ENCODE measurements at regions not wholly inside any gene's neighbourhood (a gene's known extent, or its start where the extent isn't known, plus 50 kb on each side); places are given as distances from the start of the nearest gene placed in this dataset.

DNA sequence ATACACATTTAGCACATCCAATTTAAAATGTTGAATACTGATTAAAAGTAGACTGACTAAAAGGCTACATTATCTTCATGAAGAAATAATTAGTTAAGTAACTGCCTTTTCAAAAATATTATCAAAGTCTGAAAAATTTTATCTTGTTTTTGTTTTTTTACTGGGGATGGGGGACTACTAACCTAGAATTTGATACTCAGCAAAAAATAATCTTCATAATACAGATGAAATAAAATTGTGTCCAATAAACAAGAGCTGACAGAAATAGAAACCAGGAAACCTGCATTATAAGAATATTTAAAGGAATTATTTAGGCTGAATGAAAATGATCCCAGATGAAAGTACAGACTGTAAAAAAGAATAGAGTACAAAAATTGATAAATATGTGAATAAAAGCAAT, 200.7 kb upstream of the RGPD4 start:
- POLR2A ChIA-PET (ENCODE audit: low non-redundant PET): no interaction called here
- intact Hi-C loops (cut with micrococcal nuclease; ENCODE audit: unreplicated experiment): no loop called here
- H3K4me3 ChIP-seq (ENCODE audit: low read depth, low read length, poor library complexity, severe bottlenecking): no peak overlapping the region
- CTCF ChIA-PET: no interaction called here
- no peaks in the 10 kb centered on the region for H3K4me1 ChIP-seq (ENCODE audit: insufficient read depth, low read length, poor library complexity, severe bottlenecking)
- no peaks in the 10 kb centered on the region for H3K36me3 ChIP-seq (ENCODE audit: insufficient read depth, low read length, poor library complexity, severe bottlenecking)
- TF ChIP-seq, protein P1, sequence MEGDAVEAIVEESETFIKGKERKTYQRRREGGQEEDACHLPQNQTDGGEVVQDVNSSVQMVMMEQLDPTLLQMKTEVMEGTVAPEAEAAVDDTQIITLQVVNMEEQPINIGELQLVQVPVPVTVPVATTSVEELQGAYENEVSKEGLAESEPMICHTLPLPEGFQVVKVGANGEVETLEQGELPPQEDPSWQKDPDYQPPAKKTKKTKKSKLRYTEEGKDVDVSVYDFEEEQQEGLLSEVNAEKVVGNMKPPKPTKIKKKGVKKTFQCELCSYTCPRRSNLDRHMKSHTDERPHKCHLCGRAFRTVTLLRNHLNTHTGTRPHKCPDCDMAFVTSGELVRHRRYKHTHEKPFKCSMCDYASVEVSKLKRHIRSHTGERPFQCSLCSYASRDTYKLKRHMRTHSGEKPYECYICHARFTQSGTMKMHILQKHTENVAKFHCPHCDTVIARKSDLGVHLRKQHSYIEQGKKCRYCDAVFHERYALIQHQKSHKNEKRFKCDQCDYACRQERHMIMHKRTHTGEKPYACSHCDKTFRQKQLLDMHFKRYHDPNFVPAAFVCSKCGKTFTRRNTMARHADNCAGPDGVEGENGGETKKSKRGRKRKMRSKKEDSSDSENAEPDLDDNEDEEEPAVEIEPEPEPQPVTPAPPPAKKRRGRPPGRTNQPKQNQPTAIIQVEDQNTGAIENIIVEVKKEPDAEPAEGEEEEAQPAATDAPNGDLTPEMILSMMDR (conservative IDR thresholded peaks at IDR 0.05; ENCODE audit: low read depth, low read length): no peak
- no peak for TF ChIP-seq EZH2 (IDR thresholded peaks at IDR 0.05; ENCODE audit: borderline replicate concordance, low read depth, low read length, poor library complexity, severe bottlenecking)
- no peak overlapping the region for H3K27ac ChIP-seq (ENCODE audit: low read depth, low read length, poor library complexity, severe bottlenecking)
- no peaks in the 10 kb centered on the region for H3K27me3 ChIP-seq (replicated peaks; ENCODE audit: insufficient read depth, low read depth, low read length, poor library complexity)
- no peak for DNase-seq (ENCODE audit: low spot score)
- BruUV-seq (replicated peaks): no TSS peak
- H3K9me3 ChIP-seq (ENCODE audit: low read depth, low read length, poor library complexity, severe bottlenecking): peaks cover 24% of the 10 kb centered on the region

GRCh38 chr2:107627164-107627563, 199.5 kb upstream of the RGPD4 start:
- ChIA-PET POLR2A (ENCODE audit: low non-redundant PET) (no interaction called here), CTCF (no interaction called here)
- no peak for DNase-seq (ENCODE audit: low spot score)
- H3K4me1 ChIP-seq (ENCODE audit: insufficient read depth, low read length, poor library complexity, severe bottlenecking): no peaks in the 10 kb centered on the region
- intact Hi-C loops (cut with micrococcal nuclease; ENCODE audit: unreplicated experiment): no loop called here
- H3K27ac ChIP-seq (ENCODE audit: low read depth, low read length, poor library complexity, severe bottlenecking): no peak overlapping the region
- no peaks in the 10 kb centered on the region for H3K36me3 ChIP-seq (ENCODE audit: insufficient read depth, low read length, poor library complexity, severe bottlenecking)
- H3K4me3 ChIP-seq (ENCODE audit: low read depth, low read length, poor library complexity, severe bottlenecking): no peak overlapping the region
- TF ChIP-seq, protein P1 (conservative IDR thresholded peaks at IDR 0.05; ENCODE audit: low read depth, low read length): no peak
- no peak for TF ChIP-seq EZH2 (IDR thresholded peaks at IDR 0.05; ENCODE audit: borderline replicate concordance, low read depth, low read length, poor library complexity, severe bottlenecking)
- BruUV-seq (replicated peaks): no TSS peak
- H3K9me3 ChIP-seq (ENCODE audit: low read depth, low read length, poor library complexity, severe bottlenecking): peaks cover 22% of the 10 kb centered on the region
- no peaks in the 10 kb centered on the region for H3K27me3 ChIP-seq (replicated peaks; ENCODE audit: insufficient read depth, low read depth, low read length, poor library complexity)

GRCh38 chr2:107627926-107628325, 198.8 kb upstream of the RGPD4 start:
- CTCF ChIA-PET: no interaction called here
- peaks cover 22% of the 10 kb centered on the region for H3K9me3 ChIP-seq (ENCODE audit: low read depth, low read length, poor library complexity, severe bottlenecking)
- no peaks in the 10 kb centered on the region for H3K27me3 ChIP-seq (replicated peaks; ENCODE audit: insufficient read depth, low read depth, low read length, poor library complexity)
- no peak overlapping the region for H3K4me3 ChIP-seq (ENCODE audit: low read depth, low read length, poor library complexity, severe bottlenecking)
- no peak overlapping the region for H3K27ac ChIP-seq (ENCODE audit: low read depth, low read length, poor library complexity, severe bottlenecking)
- no peaks in the 10 kb centered on the region for H3K4me1 ChIP-seq (ENCODE audit: insufficient read depth, low read length, poor library complexity, severe bottlenecking)
- no peak for DNase-seq (ENCODE audit: low spot score)
- no peaks in the 10 kb centered on the region for H3K36me3 ChIP-seq (ENCODE audit: insufficient read depth, low read length, poor library complexity, severe bottlenecking)
- intact Hi-C loops (cut with micrococcal nuclease; ENCODE audit: unreplicated experiment): no loop called here
- no peak for TF ChIP-seq EZH2 (IDR thresholded peaks at IDR 0.05; ENCODE audit: borderline replicate concordance, low read depth, low read length, poor library complexity, severe bottlenecking)
- TF ChIP-seq, protein P1 (conservative IDR thresholded peaks at IDR 0.05; ENCODE audit: low read depth, low read length): no peak
- BruUV-seq (replicated peaks): no TSS peak
- POLR2A ChIA-PET (ENCODE audit: low non-redundant PET): no interaction called here

Measured in A673 (cell line).